H9 (cell line): ENCODE measurements at regions not wholly inside any gene's neighbourhood (a gene's known extent, or its start where the extent isn't known, plus 50 kb on each side); places are given as distances from the start of the nearest gene placed in this dataset.
A peak's percentile ranks its signal among the peaks of the same experiment; 100 is the strongest.

Experiments used
- DNase-seq: peaks from one replicate; pipeline ENCODE4 v3.0.0-alpha.2; 2017
- H2AFZ ChIP-seq: one replicate; pipeline ENCODE4 v1.6.1; 2013; ENCODE audit warnings: mild to moderate bottlenecking, low read length, control low read depth, moderate library complexity
- H2AK5ac ChIP-seq: 2 replicates; pipeline ENCODE4 v1.6.1; 2013; ENCODE audit warnings: low read length, control low read depth, mixed read lengths; ENCODE audit not compliant: insufficient read length
- H2BK120ac ChIP-seq: one replicate; pipeline ENCODE4 v1.6.1; 2013; ENCODE audit warnings: low read depth, mild to moderate bottlenecking, low read length, control low read depth, inconsistent platforms; ENCODE audit not compliant: poor library complexity, severe bottlenecking
- H2BK12ac ChIP-seq: 2 replicates; pipeline ENCODE4 v1.6.1; 2013; ENCODE audit warnings: low read length, control low read depth, mixed read lengths, low read depth; ENCODE audit not compliant: insufficient read length
- H2BK15ac ChIP-seq: 2 replicates; pipeline ENCODE4 v1.6.1; 2013; ENCODE audit warnings: low read depth, low read length, control low read depth
- H2BK20ac ChIP-seq: one replicate; pipeline ENCODE4 v1.6.1; 2013; ENCODE audit warnings: low read depth, mild to moderate bottlenecking, low read length, control low read depth, inconsistent platforms; ENCODE audit not compliant: poor library complexity, severe bottlenecking
- H2BK5ac ChIP-seq: 2 replicates; pipeline ENCODE4 v1.6.1; 2013; ENCODE audit warnings: low read length, control low read depth, mixed read lengths; ENCODE audit not compliant: insufficient read length
- H3K14ac ChIP-seq: 2 replicates; pipeline ENCODE4 v1.6.1; 2013; ENCODE audit warnings: low read length, control low read depth; ENCODE audit not compliant: insufficient read depth
- H3K18ac ChIP-seq: 2 replicates; pipeline ENCODE4 v1.6.1; 2013; ENCODE audit warnings: low read depth, mild to moderate bottlenecking, mixed read lengths, low read length, control low read depth; ENCODE audit not compliant: insufficient read length
- H3K23ac ChIP-seq: 2 replicates; pipeline ENCODE4 v1.6.1; 2013; ENCODE audit warnings: low read length, control low read depth, mixed read lengths, low read depth; ENCODE audit not compliant: insufficient read length
- H3K23me2 ChIP-seq: 2 replicates; pipeline ENCODE4 v1.6.1; 2013; ENCODE audit warnings: low read depth, mild to moderate bottlenecking, mixed read lengths, low read length, control low read depth; ENCODE audit not compliant: insufficient read length, poor library complexity, severe bottlenecking
- H3K27ac ChIP-seq: 2 replicates; pipeline ENCODE4 v1.5.1; 2013; ENCODE audit warnings: low read length, control low read depth, mixed read lengths, low read depth; ENCODE audit not compliant: insufficient read length
- H3K27me3 ChIP-seq: 2 replicates; pipeline ENCODE4 v1.6.1; 2013; ENCODE audit warnings: low read length, control low read depth, inconsistent platforms; ENCODE audit not compliant: insufficient read depth
- H3K4ac ChIP-seq: 2 replicates; pipeline ENCODE4 v1.6.1; 2013; ENCODE audit warnings: low read depth, mild to moderate bottlenecking, control low read depth, inconsistent platforms, low read length, moderate library complexity
- H3K4me1 ChIP-seq: 2 replicates; pipeline ENCODE4 v1.6.1; 2013; ENCODE audit warnings: low read length, control low read depth, inconsistent platforms; ENCODE audit not compliant: insufficient read depth
- H3K4me2 ChIP-seq: 2 replicates; pipeline ENCODE4 v1.6.1; 2013; ENCODE audit warnings: low read length, control low read depth, mixed read lengths; ENCODE audit not compliant: insufficient read length, insufficient read depth
- H3K56ac ChIP-seq: 2 replicates; pipeline ENCODE4 v1.6.1; 2013; ENCODE audit warnings: low read depth, mild to moderate bottlenecking, mixed read lengths, low read length, control low read depth; ENCODE audit not compliant: insufficient read length
- H3K79me1 ChIP-seq: 2 replicates; pipeline ENCODE4 v1.6.1; 2013; ENCODE audit warnings: low read depth, mild to moderate bottlenecking, moderate library complexity, low read length, control low read depth, inconsistent platforms; ENCODE audit not compliant: insufficient read depth, poor library complexity, severe bottlenecking
- H3K79me2 ChIP-seq: 2 replicates; pipeline ENCODE4 v1.6.1; 2013; ENCODE audit warnings: low read length, control low read depth, inconsistent platforms; ENCODE audit not compliant: insufficient read depth
- H3K9ac ChIP-seq: 2 replicates; pipeline ENCODE4 v1.6.1; 2013; ENCODE audit warnings: low read length, control low read depth, mixed read lengths; ENCODE audit not compliant: insufficient read length; ENCODE audit errors: extremely low read depth
- H3K9me3 ChIP-seq: one replicate; pipeline ENCODE4 v1.6.1; 2013; ENCODE audit warnings: low read depth, low read length, inconsistent platforms; ENCODE audit not compliant: control insufficient read depth
- H3T11ph ChIP-seq: one replicate; pipeline ENCODE4 v1.6.1; 2013; ENCODE audit warnings: mild to moderate bottlenecking, low read length, control low read depth, inconsistent platforms
- H4K20me1 ChIP-seq: one replicate; pipeline ENCODE4 v1.6.1; 2013; ENCODE audit not compliant: control insufficient read depth, insufficient read length, insufficient read depth
- H4K5ac ChIP-seq: 2 replicates; pipeline ENCODE4 v1.6.1; 2013; ENCODE audit warnings: low read depth, mild to moderate bottlenecking, mixed read lengths, low read length, control low read depth; ENCODE audit not compliant: insufficient read length
- H4K8ac ChIP-seq: replicated peaks from 2 replicates; pipeline ENCODE4 v1.6.1; 2013; ENCODE audit warnings: low read length, control low read depth, mixed read lengths, low read depth; ENCODE audit not compliant: insufficient read length
- H4K91ac ChIP-seq: 2 replicates; pipeline ENCODE4 v1.6.1; 2013; ENCODE audit warnings: low read depth, mild to moderate bottlenecking, moderate library complexity, mixed read lengths, low read length, control low read depth; ENCODE audit not compliant: insufficient read length
- H3K27ac Mint-ChIP-seq, 3 experiments: 2 replicates in 2 of 3; 3 replicates in 1 of 3; pipeline ENCODE4 v1.8.0; 2020 to 2021; ENCODE audit warnings: mixed read lengths in 3 of 3, mild to moderate bottlenecking in 1 of 3, moderate library complexity in 1 of 3
- H3K27me3 Mint-ChIP-seq: 2 replicates; pipeline ENCODE4 v1.8.0; 2021; ENCODE audit warnings: low read depth, mild to moderate bottlenecking, moderate library complexity, mixed read lengths
- H3K36me3 Mint-ChIP-seq, 3 experiments: 2 replicates in 2 of 3; 3 replicates in 1 of 3; pipeline ENCODE4 v1.8.0; 2020 to 2021; ENCODE audit warnings: low read depth in 3 of 3, mixed read lengths in 3 of 3; ENCODE audit not compliant: insufficient read depth in 1 of 3
- H3K4me1 Mint-ChIP-seq, 2 experiments: 2 replicates each; pipeline ENCODE4 v1.8.0; 2020; ENCODE audit warnings: mixed read lengths in 2 of 2
- H3K4me3 Mint-ChIP-seq, 2 experiments: 2 replicates in 1 of 2; 3 replicates in 1 of 2; pipeline ENCODE4 v1.8.0; 2020 to 2021; ENCODE audit warnings: mild to moderate bottlenecking in 2 of 2, mixed read lengths in 2 of 2, moderate library complexity in 1 of 2
- H3K9me3 Mint-ChIP-seq, 2 experiments: 2 replicates in 1 of 2; 3 replicates in 1 of 2; pipeline ENCODE4 v1.8.0; 2020; ENCODE audit warnings: mild to moderate bottlenecking in 2 of 2, mixed read lengths in 2 of 2, moderate library complexity in 1 of 2
- CTCF ChIP-seq: fragments of 200-600 bp; sonication (generic); conservative IDR thresholded peaks from 3 replicates; pipeline ENCODE4 v1.8.0; 2021; ENCODE audit warnings: antibody characterized with exemption, mild to moderate bottlenecking
- WGBS: extraction: QIAGEN DNeasy Blood & Tissue Kit; methylation state at CpG from one replicate; pipeline ENCODE4 v1.1.7; 2013; ENCODE audit warnings: missing lambda C conversion rate, low lambda C conversion rate, mixed read lengths; ENCODE audit not compliant: insufficient read length; ENCODE audit errors: extremely low coverage; 5-methylcytosine and 5-hydroxymethylcytosine counted together

GRCh38 chr6:142692942-142693341 lies 252.0 kb downstream of the HIVEP2 start:
- H3K4me1 Mint-ChIP-seq, result peaks cover 11 to 12% of the 10 kb centered on the region in 2 experiments
- Histone ChIP-seq H4K91ac (no peak overlapping the region), H4K8ac (no peak overlapping the region), H3K23ac (no peak overlapping the region), H3K9me3 (no peaks in the 10 kb centered on the region), H4K20me1 (no peaks in the 10 kb centered on the region), H2BK20ac (no peak overlapping the region), H4K5ac (no peak overlapping the region), H3K27me3 (no peaks in the 10 kb centered on the region), H3T11ph (no peak overlapping the region), H2BK12ac (no peak overlapping the region), H2BK120ac (no peak overlapping the region), H3K56ac (no peak overlapping the region), H3K18ac (no peak overlapping the region), H3K79me2 (no peaks in the 10 kb centered on the region), H3K4me1 (peaks cover 2% of the 10 kb centered on the region; the same call in 1 of the 2 replicates), H2BK15ac (no peak overlapping the region), H3K9ac (no peak overlapping the region), H2BK5ac (no peak overlapping the region), H3K23me2 (no peaks in the 10 kb centered on the region), H2AK5ac (no peak overlapping the region), H3K4me2 (no peak overlapping the region), H3K14ac (no peak overlapping the region), H3K4ac (no peak overlapping the region), H3K79me1 (no peaks in the 10 kb centered on the region), H2AFZ (peak overlapping the region; percentile 94), H3K27ac (no peak overlapping the region)
- H3K27ac Mint-ChIP-seq, result peak overlapping the region in 2 of 3 experiments; percentile 5 to 9; a peak in 2 of 7 replicates
- peak overlapping the region; percentile 30 to 35; a peak in 4 of 5 replicates for H3K4me3 Mint-ChIP-seq
- no CpG with 5 or more reads among the region's 11 CpGs for WGBS
- peak; percentile 91 for TF ChIP-seq CTCF
- H3K27me3 Mint-ChIP-seq, result no peaks in the 10 kb centered on the region
- peak; percentile 75 for DNase-seq
- no peaks in the 10 kb centered on the region; a peak in 1 of 7 replicates for H3K36me3 Mint-ChIP-seq
- no peaks in the 10 kb centered on the region for H3K9me3 Mint-ChIP-seq
